GM19351 (cell line): ENCODE measurements at regions not wholly inside any gene's neighbourhood (a gene's known extent, or its start where the extent isn't known, plus 50 kb on each side); places are given as distances from the start of the nearest gene placed in this dataset.

Source experiments
- ATAC-seq: cut with Tn5 transposase; IDR thresholded peaks from one replicate; pipeline ENCODE4 v1.9.1; 2021; ENCODE audit warnings: mild to moderate bottlenecking, moderate library complexity; ENCODE audit not compliant: unreplicated experiment

DNA sequence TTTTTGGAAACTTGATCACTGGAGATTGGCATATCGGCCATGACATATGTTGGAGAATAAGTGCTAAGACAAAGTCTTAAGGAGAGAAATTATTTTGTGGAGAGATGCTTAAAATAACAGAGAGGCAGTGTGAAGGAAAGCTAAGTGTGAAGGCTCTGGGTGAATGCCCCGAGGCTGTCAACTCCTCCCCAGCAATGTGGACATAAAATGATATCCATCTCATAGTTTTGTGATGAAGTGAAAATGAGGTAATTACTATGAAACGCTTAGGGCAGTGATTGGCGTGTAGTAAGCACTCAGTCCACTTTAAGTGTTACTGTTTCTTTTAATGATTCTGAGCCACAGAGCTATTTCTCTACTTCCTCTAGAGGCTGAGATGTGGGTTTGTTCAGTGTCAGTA lies 195.8 kb upstream of the KLF12 start:
- ATAC-seq, result no peak

DNA sequence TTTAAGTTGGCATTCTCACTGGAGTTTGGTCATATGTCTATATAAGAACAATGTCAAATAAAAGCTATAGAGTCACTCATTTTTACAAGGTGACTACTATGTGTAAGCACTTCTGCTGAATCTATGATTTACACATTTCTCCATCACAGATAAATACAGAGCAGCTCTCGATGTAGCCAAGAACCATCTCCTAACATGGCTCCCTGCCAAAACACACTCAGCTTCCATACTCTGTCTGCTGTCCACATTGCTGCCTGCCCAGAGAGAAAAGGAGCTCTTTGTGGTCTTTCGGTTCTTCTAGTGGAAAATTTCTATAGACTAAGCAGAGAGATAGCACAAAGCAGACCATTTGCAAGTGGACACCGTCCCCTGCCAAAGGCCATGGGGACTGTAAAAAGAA lies 190.9 kb upstream of the KLF12 start:
- no peak for ATAC-seq

DNA sequence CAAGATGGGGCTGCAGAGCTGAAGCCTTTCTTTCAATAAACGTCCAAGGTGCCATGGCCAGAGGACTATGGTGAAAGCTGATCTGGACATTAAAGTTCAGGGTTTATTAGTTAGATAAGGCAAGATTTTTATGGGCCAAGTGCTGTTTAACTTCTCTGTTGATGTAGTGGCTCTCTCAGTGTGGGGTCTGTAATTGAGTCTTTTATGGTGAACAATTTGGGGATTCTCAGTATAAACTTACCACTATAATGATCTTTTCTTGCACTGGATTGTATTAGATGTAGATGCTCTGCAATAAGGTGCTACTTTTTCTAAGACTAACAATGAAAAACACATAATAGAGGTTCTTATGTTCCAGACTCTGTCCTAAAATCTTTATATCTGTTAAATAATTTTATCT lies 190.1 kb upstream of the KLF12 start:
- ATAC-seq, result no peak

DNA sequence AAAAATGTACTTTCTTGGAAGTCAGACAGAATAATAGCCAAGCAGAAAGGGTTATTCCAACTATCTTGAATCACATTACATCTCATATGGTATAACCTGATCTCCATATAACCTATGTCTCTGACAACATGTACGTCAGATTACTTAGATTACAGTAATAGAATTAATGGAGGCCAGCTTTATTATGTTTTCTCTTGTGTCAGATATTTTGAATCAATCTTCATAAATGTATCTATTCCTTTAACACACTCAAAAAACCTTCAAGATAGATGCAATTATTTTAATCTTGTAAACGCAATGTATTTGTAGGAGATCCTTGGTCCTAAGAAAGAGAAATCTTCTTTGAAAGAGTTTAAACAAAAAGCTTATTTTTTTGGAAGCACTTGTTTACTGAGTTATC lies 188.4 kb upstream of the KLF12 start:
- no peak for ATAC-seq

DNA sequence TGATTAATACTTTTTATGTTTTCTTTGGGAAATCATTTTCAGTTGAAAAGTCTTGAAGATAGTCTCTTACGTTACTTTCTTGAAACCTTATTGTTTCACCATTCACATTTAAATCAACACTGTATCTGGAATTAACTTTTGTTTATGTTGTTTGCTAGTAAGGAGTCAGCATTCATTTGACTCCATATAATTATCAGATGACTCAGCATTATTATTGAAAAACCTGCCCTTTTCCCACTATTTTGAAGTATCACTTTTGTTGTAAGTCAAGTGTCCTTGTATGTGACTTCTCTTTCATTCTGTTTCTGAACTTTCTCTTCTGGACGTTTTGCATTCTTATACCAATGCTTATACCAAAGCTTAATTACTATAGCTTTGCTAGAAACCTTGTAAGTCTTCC lies 186.1 kb upstream of the KLF12 start:
- no peak for ATAC-seq

DNA sequence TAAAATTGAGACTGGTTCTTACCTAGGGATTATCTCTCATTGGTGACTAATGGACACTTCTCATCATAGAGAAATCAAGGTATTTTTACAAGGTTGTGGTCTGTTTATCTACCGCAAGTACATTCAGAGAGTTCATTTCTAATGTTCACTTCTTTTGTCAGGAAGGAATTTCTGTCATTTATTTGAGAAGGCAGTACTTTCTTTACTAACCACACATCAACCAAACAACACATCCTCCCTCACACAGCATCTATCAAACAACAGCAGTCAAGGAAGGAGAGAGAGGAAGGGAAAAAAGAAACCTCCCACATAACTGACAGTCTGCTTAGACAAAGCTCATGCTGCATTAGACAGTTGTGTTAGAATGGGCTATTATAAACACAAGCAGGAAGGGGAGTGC lies 182.3 kb upstream of the KLF12 start:
- ATAC-seq, result no peak

DNA sequence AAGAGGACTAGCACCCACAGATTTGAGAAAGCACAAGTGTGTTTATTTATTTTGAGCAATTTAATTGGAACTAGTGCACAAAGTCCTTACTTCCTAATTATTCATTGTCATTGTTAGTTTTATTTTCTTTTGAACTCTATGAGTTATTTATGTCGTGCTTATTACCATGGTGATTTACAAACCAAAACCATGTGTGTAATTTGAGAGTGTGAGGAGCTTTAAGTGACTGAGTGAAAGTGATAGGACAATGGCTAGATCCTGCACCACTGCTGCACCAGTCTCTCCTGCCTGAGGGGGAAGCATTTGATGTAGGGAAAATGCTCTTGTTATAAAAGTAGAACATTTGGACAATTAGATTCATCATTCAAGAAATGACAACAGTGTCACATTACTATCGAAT lies 172.3 kb upstream of the KLF12 start:
- ATAC-seq, result no peak

DNA sequence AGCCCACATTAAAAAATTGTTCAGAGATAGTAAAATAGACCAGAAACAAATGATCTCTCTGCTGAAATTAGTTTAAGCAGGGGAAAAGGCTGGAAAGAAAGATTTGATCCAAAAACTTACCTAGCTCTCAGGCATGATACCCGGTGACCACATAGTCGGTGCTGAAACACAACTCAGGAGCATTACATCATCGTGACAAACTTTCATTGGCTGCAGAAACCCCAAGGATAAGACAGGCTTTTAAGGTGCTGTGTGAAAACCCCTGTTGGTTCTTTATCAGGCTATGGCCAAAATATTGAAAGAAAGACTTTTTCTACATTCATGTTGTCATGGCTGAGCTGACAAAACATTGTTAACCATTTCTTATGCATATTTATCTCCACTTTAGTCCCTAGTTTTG lies 171.7 kb upstream of the KLF12 start:
- ATAC-seq, result no peak

DNA sequence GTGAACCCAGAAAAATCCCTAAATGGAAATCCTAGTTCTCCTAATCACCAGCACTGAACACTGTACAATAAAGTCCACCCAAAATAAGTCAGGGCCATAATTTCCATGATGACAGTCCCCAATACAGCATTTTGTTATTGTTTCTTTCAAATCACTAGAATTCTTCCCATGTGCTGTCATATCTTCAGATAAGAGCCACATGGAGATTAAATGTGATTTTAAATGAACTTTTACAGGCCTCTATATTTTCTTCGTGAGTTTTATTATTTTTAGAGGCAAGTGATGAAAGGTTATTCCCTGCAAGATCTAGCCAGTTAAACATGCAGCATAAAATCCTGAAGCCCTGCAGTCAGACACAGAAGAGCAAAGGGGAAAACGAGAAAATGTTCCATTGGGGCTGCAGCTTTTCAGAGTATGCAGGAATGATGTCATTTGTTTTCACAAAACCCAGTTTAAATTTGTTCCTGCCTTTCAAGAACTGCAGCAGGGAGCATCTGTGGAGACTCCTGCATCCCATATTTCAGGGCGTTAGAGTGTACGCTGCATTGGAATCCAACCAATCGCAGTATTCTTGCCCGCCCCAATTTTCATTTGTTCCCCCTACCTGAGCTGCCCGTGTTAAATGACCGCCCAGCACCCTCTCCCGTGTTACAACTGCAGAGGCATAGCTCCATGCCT lies 167.2 kb upstream of the KLF12 start:
- ATAC-seq, result no peak

DNA sequence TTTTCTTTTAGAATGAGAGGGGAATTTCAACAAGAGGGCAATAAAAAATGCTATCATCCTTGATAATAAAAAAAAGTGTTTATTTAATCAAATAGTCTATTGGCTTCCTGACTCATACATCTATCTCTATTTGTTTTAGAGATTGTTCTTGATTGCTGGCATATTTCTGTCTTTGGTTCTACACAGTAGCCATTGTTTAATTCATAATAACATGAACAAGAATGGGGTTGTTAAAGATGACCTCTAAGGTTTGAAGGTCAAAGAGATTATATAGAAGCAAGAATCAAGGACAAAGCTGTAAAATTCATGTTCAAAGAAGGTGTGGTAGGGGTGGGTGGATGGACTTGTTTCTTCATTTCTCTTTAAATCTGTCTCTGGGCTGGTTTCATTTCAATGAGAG lies 166.0 kb upstream of the KLF12 start:
- ATAC-seq, result no peak

DNA sequence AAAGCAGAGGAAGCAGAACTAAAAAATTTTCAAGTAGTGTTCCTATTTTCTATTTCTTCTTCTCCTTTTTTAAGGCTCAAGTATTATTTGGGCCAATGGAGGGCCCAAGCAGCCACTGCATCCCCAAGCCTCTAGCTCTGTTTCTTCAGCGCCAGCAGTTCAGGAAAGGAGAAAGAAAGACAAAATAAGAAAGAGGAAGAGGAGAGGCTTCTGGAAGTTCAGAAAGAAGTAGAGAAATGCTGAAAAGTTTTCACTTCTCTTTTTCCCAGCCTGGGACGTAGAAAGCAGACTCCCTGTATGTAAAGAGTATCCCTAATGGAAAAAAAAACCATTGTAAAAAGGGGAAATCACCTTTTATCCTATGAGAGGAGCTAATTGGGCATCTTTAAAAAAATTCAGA lies 165.5 kb upstream of the KLF12 start:
- no peak for ATAC-seq

DNA sequence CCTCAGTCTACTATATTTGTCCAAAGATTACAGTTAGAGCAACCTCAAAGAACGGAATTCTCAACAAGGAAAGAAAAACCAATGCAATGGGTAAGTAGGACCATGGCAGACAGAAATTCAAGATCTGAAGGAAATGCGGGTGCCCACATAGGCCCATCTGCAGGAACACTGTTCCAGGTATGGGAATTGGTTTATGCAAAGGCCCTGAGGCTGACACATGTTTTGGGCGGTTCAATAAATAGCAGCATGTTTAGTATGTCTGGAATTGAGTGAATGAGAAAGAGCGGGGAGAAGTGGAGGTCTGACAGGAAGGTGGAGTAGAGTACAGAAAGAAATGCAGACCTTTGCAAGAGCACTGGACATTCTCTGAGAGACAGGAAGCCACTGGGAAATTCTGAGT lies 164.7 kb upstream of the KLF12 start:
- no peak for ATAC-seq

DNA sequence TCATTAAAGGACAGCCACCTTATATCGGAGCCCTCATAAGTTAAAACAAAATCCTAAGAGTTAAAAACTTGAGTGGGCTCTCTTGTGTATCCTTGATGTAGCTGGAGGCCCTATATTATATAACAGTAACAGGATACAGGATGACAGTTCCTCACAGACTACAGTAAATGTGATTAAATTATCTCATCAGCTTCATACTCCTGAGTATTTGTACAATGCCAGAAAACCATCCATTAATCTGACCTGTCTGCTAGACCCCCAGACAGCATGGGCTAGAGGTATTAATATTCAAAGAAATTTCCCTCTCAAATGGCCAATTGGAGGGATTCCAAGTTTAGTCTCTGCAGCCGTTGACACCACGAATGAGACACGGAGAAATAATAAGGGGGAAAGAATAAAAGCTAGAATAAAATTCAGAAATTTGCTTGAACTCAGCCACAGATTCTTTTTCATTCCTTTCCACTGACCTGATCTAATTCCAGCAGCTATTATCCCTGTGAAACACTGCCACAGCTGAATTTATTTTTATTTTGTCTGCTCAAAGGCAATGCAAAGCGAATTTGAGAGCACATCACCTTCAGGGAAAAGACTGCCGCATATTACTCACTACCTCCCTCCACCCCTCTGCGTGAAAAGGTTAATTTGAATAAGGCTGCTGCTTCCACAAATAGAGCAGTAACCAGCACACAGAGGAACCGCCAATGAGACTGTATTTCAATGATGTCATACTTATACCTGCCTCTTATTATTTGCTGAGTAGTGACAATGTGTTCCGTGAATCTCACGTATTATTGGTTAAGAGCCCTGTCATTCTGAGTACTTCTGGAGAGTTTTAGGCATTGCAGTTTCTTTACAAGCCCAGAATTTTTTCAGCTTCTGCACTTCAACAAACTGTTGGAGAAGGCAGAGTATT lies 155.9 kb upstream of the KLF12 start:
- ATAC-seq, result peak; percentile 72

DNA sequence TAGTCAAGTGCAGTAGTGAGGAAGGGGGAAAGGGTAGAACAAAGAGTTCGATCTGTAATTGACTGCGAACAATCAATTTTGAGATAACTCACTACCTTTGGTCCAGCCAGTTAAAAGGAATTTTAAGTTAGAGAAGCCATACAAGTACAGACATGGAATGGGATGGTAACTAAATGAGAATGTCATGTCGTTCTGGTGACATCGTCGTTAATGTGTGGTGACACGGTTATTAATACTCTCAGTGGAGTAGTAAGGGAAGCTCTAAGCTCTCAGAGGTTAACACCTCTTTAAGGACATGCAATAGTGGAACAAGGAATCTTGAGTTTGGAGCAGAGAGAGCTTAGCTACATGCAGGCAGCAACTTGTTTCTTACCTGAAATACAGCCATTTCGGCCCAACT lies 154.9 kb upstream of the KLF12 start:
- no peak for ATAC-seq

DNA sequence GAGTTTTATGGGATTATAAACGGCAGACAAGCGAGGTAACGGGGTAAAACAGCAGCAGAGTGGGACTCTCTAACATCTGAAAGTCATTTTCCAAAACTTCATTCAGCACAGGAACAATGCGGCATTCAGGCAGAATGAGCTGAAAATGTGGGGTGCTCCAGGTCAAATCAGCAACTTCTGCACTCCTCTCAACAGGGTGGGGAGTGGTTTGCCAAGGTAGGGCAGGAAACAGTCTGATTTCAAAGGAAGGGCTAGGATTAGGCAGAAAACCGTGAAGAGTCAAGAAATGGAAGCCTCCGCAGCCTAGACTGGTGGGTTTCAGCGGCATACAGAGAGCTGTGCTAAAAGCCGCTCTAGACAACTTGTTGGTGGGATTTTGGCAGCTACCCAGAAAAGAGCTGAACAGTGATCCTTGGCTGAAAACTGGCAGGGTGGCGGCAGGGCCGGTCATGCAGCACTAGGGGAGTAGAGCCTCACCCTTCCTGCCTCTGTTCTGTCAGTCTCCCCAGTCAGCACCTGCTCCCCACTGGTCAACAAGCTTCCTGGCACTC lies 154.2 kb upstream of the KLF12 start:
- ATAC-seq, result no peak

DNA sequence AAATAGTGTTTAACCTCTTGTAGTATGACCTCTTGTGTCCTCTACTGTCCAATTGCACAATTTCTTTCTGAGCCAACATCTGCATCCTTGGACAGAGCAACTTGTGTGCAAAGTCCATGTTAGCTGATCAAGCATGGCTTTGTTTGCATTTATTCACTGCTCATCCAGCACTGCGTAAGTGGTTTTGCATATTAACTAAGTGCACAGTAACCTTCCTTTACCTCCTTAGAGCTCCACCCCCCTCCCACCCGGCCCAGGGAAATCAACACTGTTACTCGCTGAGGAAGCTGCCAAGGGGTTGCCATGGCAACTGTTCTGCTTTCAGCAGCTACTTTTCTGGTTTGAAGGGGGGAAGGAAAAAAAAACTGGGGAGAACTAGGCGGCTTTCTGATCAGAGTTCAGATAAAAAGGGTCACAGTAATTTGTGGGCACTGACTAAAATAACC lies 153.5 kb upstream of the KLF12 start:
- peak; percentile 39 for ATAC-seq

DNA sequence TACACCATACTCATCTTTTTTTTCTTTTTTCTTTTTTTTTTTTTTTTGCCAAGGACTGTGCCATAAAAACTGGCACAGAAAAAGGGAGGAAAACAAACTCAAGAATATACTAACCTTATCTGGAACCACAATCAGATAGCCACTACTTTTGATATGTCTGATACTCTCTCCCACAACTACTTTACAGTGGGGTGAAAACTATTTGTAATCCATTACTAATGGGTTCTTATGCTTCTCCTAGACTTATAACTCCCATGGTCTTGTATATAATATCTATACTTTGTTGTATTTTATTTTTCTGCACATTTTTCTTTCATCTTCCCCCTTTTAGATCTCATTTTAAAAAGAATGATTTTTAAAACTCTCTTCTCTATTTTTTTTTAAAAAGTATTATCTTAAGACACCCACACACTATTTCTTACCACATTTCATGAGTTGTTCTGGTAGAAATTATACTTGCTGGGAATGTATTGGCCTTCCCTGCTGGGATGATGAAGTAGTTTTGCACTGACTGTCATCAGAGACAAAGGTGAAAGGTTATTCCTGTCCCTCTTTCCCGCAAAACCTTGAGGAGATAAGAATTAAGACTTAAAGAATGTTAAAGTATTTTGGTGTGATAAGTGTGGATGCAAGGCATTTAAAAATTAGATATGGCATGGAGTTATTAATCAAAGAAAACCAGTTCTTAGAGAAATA lies 146.7 kb upstream of the KLF12 start:
- ATAC-seq, result no peak

DNA sequence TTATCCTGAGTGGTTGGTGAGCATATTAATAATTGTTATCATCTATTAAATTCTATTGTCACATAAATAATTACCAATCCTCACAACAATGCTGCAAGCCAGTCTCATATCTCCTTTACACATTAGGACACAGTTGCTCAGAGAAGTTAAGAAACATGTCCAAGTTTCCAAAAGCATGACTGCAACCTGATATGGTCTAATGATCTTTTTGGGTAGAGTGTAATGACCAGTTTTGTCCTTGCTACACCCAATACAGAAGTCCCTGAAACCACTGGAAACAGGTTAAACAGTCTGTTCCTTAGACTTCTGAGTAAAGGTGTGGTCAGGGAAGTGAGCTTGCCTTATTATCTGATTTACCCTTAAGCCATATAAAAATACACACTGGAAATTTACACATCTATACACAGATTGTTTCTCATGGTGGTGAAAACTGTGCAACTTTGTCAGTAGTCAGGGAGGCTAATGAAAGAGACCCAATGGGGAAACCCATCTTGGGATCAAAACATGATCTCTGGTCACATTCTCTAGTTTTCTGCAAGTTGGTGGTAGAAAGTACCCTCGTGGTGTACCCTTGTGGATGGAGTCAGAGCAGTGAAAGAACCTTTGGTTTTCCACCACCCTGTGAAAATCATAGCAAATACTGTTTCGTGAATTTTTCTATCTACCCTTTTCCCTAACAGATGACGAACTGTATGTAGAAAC lies 146.0 kb upstream of the KLF12 start:
- no peak for ATAC-seq

DNA sequence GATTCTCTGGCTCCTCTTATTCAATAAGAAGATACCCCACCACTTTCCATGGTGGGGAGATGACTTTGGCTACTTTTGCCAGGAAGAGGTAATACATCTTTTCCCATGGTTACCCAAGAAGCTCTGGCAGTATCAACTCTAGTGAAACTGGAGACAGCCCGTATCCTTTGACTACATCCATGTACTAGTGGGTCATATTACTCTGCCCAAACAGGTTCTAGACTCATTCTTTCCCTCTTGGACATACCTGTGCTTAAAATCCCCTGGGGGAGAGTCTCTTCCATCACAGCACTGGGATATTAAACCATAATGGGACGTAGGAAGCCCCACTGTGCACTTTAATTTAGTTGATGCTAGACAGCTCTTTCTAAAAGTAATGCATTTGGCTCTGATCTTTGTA lies 144.7 kb upstream of the KLF12 start:
- ATAC-seq, result no peak

DNA sequence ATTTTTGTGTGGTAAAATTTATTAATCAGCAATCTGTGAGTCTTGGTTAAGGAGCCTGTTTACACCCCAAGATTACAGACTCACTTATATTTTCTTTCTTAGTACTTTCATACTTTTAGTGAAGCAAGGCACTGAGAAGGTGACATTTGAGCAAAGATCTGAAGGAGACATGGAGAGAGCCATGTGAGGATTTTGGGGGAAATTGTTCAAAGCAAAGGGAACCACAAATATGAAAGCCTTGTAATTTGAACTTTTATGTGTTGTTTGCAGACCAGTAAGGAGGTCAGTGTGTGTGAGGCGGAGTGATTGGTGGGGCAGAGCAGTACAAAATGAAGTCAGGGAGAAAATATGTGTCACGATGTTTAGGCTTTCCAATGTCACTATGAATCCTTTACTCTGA lies 140.7 kb upstream of the KLF12 start:
- no peak for ATAC-seq

DNA sequence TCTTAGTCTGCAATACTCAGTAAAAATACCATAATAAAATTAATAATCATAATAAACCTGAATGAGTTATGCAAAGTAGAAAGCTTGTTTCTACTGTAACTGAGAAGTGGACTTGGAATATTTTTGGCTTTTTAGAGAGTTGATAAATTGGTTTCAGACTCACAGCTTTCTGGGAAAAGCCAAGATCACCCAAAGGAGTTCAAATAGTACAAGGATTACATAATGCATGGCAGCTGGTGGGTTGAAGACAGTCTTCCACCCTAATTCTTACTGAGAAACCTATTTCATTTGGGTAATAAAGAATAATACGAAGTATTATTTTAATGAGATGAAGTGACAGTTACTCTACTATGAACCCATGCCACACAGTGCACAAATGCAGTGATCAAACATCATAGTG lies 139.4 kb upstream of the KLF12 start:
- no peak for ATAC-seq
